Keratinocyte (primary cell): ENCODE measurements at regions not wholly inside any gene's neighbourhood (a gene's known extent, or its start where the extent isn't known, plus 50 kb on each side); places are given as distances from the start of the nearest gene placed in this dataset.

ENCODE experiments used
- DNase-seq: peaks from one replicate; pipeline ENCODE4 v3.0.0-alpha.2; 2011; ENCODE audit warnings: low read depth, missing footprints, low spot score
- FAIRE-seq: peaks from 2 replicates; lab custom pipeline; 2011; peaks lifted over from hg19 to GRCh38; lab: Jason Lieb, UNC
- H2AFZ ChIP-seq: 2 replicates; pipeline ENCODE4 v1.6.0; 2012; ENCODE audit warnings: low read length, control low read depth, inconsistent platforms; ENCODE audit not compliant: control insufficient read depth
- H3K27ac ChIP-seq: 2 replicates; pipeline ENCODE4 v1.5.1; 2011; ENCODE audit warnings: low read length; ENCODE audit not compliant: control insufficient read depth, insufficient read depth
- H3K27me3 ChIP-seq: 3 replicates; pipeline ENCODE4 v1.6.0; 2011; ENCODE audit warnings: low read length; ENCODE audit not compliant: control insufficient read depth, insufficient read depth; ENCODE audit errors: extremely low read depth
- H3K36me3 ChIP-seq, 2 experiments: 2 replicates in 1 of 2; 3 replicates in 1 of 2; pipeline ENCODE4 v1.5.1; 2011; ENCODE audit warnings: low read length in 2 of 2, mild to moderate bottlenecking in 1 of 2; ENCODE audit not compliant: control insufficient read depth in 2 of 2, insufficient read depth in 2 of 2; ENCODE audit errors: extremely low read depth in 1 of 2
- H3K4me1 ChIP-seq: 3 replicates; pipeline ENCODE4 v1.5.1; 2011; ENCODE audit warnings: low read length; ENCODE audit not compliant: control insufficient read depth, insufficient read depth; ENCODE audit errors: extremely low read depth
- H3K4me2 ChIP-seq: 3 replicates; pipeline ENCODE4 v1.6.0; 2011; ENCODE audit warnings: low read depth, low read length; ENCODE audit not compliant: control insufficient read depth, insufficient read depth; ENCODE audit errors: extremely low read depth
- H3K4me3 ChIP-seq, 3 experiments: fragments of 200-600 bp in 1 of 3; sonication (generic) in 1 of 3; 2 replicates in 2 of 3; 3 replicates in 1 of 3; pipeline ENCODE4 v1.5.1; 2011 to 2016; ENCODE audit warnings: low read length in 3 of 3, mild to moderate bottlenecking in 3 of 3, control low read depth in 2 of 3, inconsistent platforms in 1 of 3, low read depth in 1 of 3, mixed read lengths in 1 of 3, mixed run types in 1 of 3, moderate library complexity in 1 of 3; ENCODE audit not compliant: control insufficient read depth in 2 of 3, insufficient read depth in 2 of 3; ENCODE audit errors: extremely low read depth in 1 of 3
- H3K79me2 ChIP-seq: 2 replicates; pipeline ENCODE4 v1.6.0; 2012; ENCODE audit warnings: low read length; ENCODE audit not compliant: control insufficient read depth, insufficient read depth
- H3K9ac ChIP-seq: 3 replicates; pipeline ENCODE4 v1.6.0; 2011; ENCODE audit warnings: low read length; ENCODE audit not compliant: control insufficient read depth, insufficient read depth; ENCODE audit errors: extremely low read depth
- H3K9me1 ChIP-seq: 3 replicates; pipeline ENCODE4 v1.6.0; 2011; ENCODE audit warnings: low read length; ENCODE audit not compliant: control insufficient read depth, insufficient read depth; ENCODE audit errors: extremely low read depth
- H3K9me3 ChIP-seq: 2 replicates; pipeline ENCODE4 v1.5.1; 2012; ENCODE audit warnings: low read depth, low read length; ENCODE audit not compliant: control insufficient read depth
- H4K20me1 ChIP-seq: 3 replicates; pipeline ENCODE4 v1.6.0; 2011; ENCODE audit warnings: low read length; ENCODE audit not compliant: control insufficient read depth, insufficient read depth; ENCODE audit errors: extremely low read depth
- CTCF ChIP-seq, 3 experiments: IDR thresholded peaks in 1 of 3; conservative IDR thresholded peaks in 1 of 3; optimal IDR thresholded peaks in 1 of 3; 2 replicates in 2 of 3; 3 replicates in 1 of 3; pipeline versions ENCODE3 to v1.5.1; 2011; ENCODE audit warnings: low read length in 3 of 3, mild to moderate bottlenecking in 3 of 3, moderate library complexity in 2 of 3, control low read depth in 1 of 3, inconsistent platforms in 1 of 3; ENCODE audit not compliant: insufficient read depth in 2 of 3; ENCODE audit errors: extremely low read depth in 1 of 3
- EZH2 ChIP-seq: IDR thresholded peaks from one replicate; pipeline ENCODE4 v1.6.1; 2012; ENCODE audit warnings: inconsistent platforms, mild to moderate bottlenecking, low read length, moderate library complexity
- dilution Hi-C: fragments of 300-500 bp; cut with MboI; formaldehyde crosslinking; loops from one replicate; pipeline ENCODE4 v1.7.0; 2020; ENCODE audit warnings: low sequenced_read_pairs; ENCODE audit not compliant: extremely low pct_ligation_motif_present

- DNase-seq (no peak), FAIRE-seq (no peak)
- H3K4me1 ChIP-seq, result no peaks in the 10 kb centered on the region
Measured at GRCh38 chr6:113009682-113010081, 662.6 kb downstream of the RFPL4B start.

DNA sequence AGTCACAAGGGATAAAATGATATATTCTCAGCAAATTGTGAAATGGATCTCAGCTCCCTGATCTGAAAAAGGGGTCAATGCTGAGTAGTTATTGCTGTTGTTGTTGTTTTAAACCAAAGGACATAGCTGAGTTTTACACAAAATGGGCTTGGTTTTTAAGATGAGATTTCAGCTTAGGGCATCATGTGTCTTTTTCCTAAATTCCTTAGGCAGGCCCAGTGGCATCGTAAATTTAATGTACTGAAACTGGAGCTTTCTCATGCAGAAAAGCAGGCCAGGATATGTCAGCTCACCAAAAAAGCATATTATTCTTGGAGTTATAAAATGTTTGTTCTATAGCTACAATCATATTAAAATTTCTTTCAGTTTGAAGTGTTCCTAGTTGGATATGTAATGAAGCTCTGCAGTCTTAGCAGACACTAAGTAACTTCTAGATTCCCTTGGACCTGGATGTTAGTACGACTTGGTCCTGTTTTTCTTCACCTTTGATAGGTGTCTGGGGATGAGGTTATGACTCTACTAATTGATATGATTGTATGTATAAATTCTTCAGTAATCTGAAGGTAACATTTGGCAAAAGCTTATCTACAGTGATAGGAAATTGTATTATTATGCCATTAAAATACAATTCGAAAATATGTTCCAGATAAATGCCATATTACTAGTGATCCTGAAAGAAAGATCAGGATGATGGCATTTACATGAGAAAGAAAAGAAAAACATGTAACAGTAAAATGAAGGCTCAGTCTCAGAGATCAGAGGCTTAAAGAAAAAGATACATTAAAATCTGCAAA, 663.3 kb downstream of the RFPL4B start:
- H2AFZ ChIP-seq, result no peak overlapping the region
- FAIRE-seq (no peak), DNase-seq (no peak)
- H3K27me3 ChIP-seq, result no peaks in the 10 kb centered on the region
- no peaks in the 10 kb centered on the region for H3K36me3 ChIP-seq
- no peaks in the 10 kb centered on the region for H3K9me1 ChIP-seq
- H3K79me2 ChIP-seq, result no peaks in the 10 kb centered on the region
- H3K4me3 ChIP-seq, result no peak overlapping the region
- TF ChIP-seq EZH2 (no peak), CTCF (optimal IDR thresholded peaks at IDR 0.05 in 1 of 3, IDR thresholded peaks at IDR 0.05 in 1 of 3, conservative IDR thresholded peaks at IDR 0.05 in 1 of 3; ENCODE audit: extremely low read depth in 1 of 3, insufficient read depth in 2 of 3, low read length in 3 of 3) (no peak)
- H4K20me1 ChIP-seq, result no peaks in the 10 kb centered on the region
- no peaks in the 10 kb centered on the region for H3K4me1 ChIP-seq
- no peaks in the 10 kb centered on the region for H3K9me3 ChIP-seq
- H3K9ac ChIP-seq, result no peak overlapping the region
- dilution Hi-C loops, result no loop called here
- H3K27ac ChIP-seq, result no peak overlapping the region
- H3K4me2 ChIP-seq, result no peak overlapping the region

More at GRCh38 chr6:113009682-113010081, 662.6 kb downstream of the RFPL4B start:
- Histone ChIP-seq H3K9me1 (no peaks in the 10 kb centered on the region), H3K9me3 (no peaks in the 10 kb centered on the region), H3K79me2 (no peaks in the 10 kb centered on the region), H3K9ac (no peak overlapping the region), H3K4me3 (no peak overlapping the region), H4K20me1 (no peaks in the 10 kb centered on the region), H3K4me2 (no peak overlapping the region), H2AFZ (no peak overlapping the region), H3K36me3 (no peaks in the 10 kb centered on the region), H3K27me3 (no peaks in the 10 kb centered on the region), H3K27ac (no peak overlapping the region)
- dilution Hi-C loops, result no loop called here
- no peak for TF ChIP-seq CTCF (optimal IDR thresholded peaks at IDR 0.05 in 1 of 3, IDR thresholded peaks at IDR 0.05 in 1 of 3, conservative IDR thresholded peaks at IDR 0.05 in 1 of 3; ENCODE audit: extremely low read depth in 1 of 3, insufficient read depth in 2 of 3, low read length in 3 of 3)
- TF ChIP-seq EZH2, result no peak
